ENCODE measurements at regions not wholly inside any gene's neighbourhood (a gene's known extent, or its start where the extent isn't known, plus 50 kb on each side); places are given as distances from the start of the nearest gene placed in this dataset.

GRCh38 chr2:149825473-149825872, 237.9 kb upstream of the MMADHC start:
- no peak overlapping the region for H3K4me3 ChIP-seq (ENCODE audit: low read length)
- no peak for DNase-seq (ENCODE audit: low read depth, low spot score)

- DNase-seq (ENCODE audit: low read depth, low spot score): no peak
- no peak overlapping the region for H3K4me3 ChIP-seq (ENCODE audit: low read length)
These were observed 236.6 kb upstream of the MMADHC start for GRCh38 chr2:149824136-149824535.

GRCh38 chr2:149819356-149819957, 231.9 kb upstream of the MMADHC start:
- DNase-seq (ENCODE audit: low read depth, low spot score): no peak
- no peak overlapping the region for H3K4me3 ChIP-seq (ENCODE audit: low read length)

GRCh38 chr2:149816756-149817551, 229.4 kb upstream of the MMADHC start:
- no peak for DNase-seq (ENCODE audit: low read depth, low spot score)
- no peak overlapping the region for H3K4me3 ChIP-seq (ENCODE audit: low read length)

- no peak for DNase-seq (ENCODE audit: low read depth, low spot score)
These were observed 228.4 kb upstream of the MMADHC start for GRCh38 chr2:149815941-149816340.

GRCh38 chr2:149814901-149815300, 227.3 kb upstream of the MMADHC start:
- no peak overlapping the region for H3K4me3 ChIP-seq (ENCODE audit: low read length)
- DNase-seq (ENCODE audit: low read depth, low spot score): no peak

More at GRCh38 chr2:149815941-149816340, 228.4 kb upstream of the MMADHC start:
- no peak overlapping the region for H3K4me3 ChIP-seq (ENCODE audit: low read length)

GRCh38 chr2:149814049-149814448, 226.5 kb upstream of the MMADHC start:
- DNase-seq (ENCODE audit: low read depth, low spot score): no peak
- no peak overlapping the region for H3K4me3 ChIP-seq (ENCODE audit: low read length)

- DNase-seq (ENCODE audit: low read depth, low spot score): no peak
- H3K4me3 ChIP-seq (ENCODE audit: low read length): no peak overlapping the region
These were observed 221.0 kb upstream of the MMADHC start for GRCh38 chr2:149808556-149808955.

- H3K4me3 ChIP-seq (ENCODE audit: low read length): no peak overlapping the region
- DNase-seq (ENCODE audit: low read depth, low spot score): no peak
These were observed 219.1 kb upstream of the MMADHC start for GRCh38 chr2:149806651-149807050.

GRCh38 chr2:149800624-149801542, 213.3 kb upstream of the MMADHC start:
- no peak overlapping the region for H3K4me3 ChIP-seq (ENCODE audit: low read length)
- no peak for DNase-seq (ENCODE audit: low read depth, low spot score)

- no peak overlapping the region for H3K4me3 ChIP-seq (ENCODE audit: low read length)
- DNase-seq (ENCODE audit: low read depth, low spot score): no peak
These were observed 211.6 kb upstream of the MMADHC start for GRCh38 chr2:149799013-149799705.

- DNase-seq (ENCODE audit: low read depth, low spot score): no peak
- no peak overlapping the region for H3K4me3 ChIP-seq (ENCODE audit: low read length)
These were observed 209.5 kb upstream of the MMADHC start for GRCh38 chr2:149797030-149797429.

- H3K4me3 ChIP-seq (ENCODE audit: low read length): no peak overlapping the region
- no peak for DNase-seq (ENCODE audit: low read depth, low spot score)
These were observed 202.0 kb upstream of the MMADHC start for GRCh38 chr2:149789549-149789948.

- no peak overlapping the region for H3K4me3 ChIP-seq (ENCODE audit: low read length)
- DNase-seq (ENCODE audit: low read depth, low spot score): no peak
These were observed 199.6 kb upstream of the MMADHC start for GRCh38 chr2:149787206-149787605.

GRCh38 chr2:149783284-149783683, 195.7 kb upstream of the MMADHC start:
- H3K4me3 ChIP-seq (ENCODE audit: low read length): no peak overlapping the region
- no peak for DNase-seq (ENCODE audit: low read depth, low spot score)

- DNase-seq (ENCODE audit: low read depth, low spot score): no peak
- no peak overlapping the region for H3K4me3 ChIP-seq (ENCODE audit: low read length)
These were observed 195.0 kb upstream of the MMADHC start for GRCh38 chr2:149782572-149782971.

GRCh38 chr2:149781263-149781808, 193.8 kb upstream of the MMADHC start:
- DNase-seq (ENCODE audit: low read depth, low spot score): no peak
- no peak overlapping the region for H3K4me3 ChIP-seq (ENCODE audit: low read length)

GRCh38 chr2:149773006-149773405, 185.4 kb upstream of the MMADHC start:
- H3K4me3 ChIP-seq (ENCODE audit: low read length): no peak overlapping the region
- no peak for DNase-seq (ENCODE audit: low read depth, low spot score)

GRCh38 chr2:149768320-149768799, 180.8 kb upstream of the MMADHC start:
- no peak overlapping the region for H3K4me3 ChIP-seq (ENCODE audit: low read length)
- no peak for DNase-seq (ENCODE audit: low read depth, low spot score)
